HG03159 (cell line): ENCODE measurements at regions not wholly inside any gene's neighbourhood (a gene's known extent, or its start where the extent isn't known, plus 50 kb on each side); places are given as distances from the start of the nearest gene placed in this dataset.

ENCODE experiments used
- ATAC-seq: cut with Tn5 transposase; IDR thresholded peaks from one replicate; pipeline ENCODE4 v1.9.1; 2021; ENCODE audit warnings: mild to moderate bottlenecking, moderate library complexity; ENCODE audit not compliant: unreplicated experiment

DNA sequence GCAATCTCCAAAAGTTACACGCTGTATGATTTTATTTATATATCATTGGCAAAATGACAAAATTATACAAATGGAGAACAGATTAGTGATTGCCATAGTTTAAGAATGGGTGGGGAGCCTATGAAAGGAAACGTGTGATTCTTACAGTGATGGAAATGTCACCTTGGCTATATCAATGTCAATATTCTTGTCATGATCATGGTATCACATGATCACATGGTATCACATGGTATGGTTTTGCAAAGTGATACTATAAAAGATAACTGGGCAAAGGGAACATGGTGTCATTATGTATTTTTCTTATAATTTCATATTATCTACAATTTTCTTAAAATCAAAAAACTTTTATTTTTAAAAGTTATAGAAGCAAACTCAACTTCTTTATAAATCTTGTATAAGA lies 606.2 kb upstream of the ZEB2 start:
- no peak for ATAC-seq

DNA sequence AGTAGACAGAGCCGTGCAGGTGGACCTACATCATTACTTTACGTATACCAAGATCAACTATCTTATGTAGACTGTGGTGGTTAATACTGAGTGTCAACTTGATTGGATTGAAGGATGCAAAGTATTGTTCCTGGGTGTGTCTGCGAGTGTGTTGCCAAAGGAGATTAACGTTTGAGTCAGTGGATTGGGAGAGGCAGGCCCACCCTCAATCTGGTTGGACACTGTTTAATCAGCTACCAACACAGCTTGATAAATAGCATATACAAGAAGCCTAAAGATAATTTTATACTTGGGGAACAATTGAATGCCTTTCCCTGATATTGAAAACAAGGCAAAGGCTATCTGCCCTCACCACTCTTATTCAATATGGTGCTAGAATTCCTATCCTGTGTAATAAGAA lies 604.2 kb upstream of the ZEB2 start:
- no peak for ATAC-seq

DNA sequence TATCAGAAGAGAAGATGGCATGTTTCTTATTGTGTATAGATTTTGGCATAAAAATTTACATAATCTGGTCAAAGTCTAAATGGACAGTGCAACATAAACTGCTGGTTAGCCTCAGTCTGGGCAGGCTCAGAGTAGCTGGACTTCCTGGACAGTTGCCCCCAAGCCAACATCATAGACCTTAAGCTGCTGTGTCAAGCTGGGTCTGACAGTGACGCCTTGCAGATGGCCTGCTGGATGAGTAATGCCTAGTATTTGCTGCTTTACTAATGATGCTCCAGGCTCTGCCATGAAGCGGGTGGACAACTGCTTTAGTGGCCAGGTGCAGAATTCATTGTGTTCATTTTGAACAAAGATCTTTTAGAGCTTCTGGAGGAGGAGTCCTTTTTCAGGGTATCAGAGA lies 603.7 kb upstream of the ZEB2 start:
- ATAC-seq = no peak

DNA sequence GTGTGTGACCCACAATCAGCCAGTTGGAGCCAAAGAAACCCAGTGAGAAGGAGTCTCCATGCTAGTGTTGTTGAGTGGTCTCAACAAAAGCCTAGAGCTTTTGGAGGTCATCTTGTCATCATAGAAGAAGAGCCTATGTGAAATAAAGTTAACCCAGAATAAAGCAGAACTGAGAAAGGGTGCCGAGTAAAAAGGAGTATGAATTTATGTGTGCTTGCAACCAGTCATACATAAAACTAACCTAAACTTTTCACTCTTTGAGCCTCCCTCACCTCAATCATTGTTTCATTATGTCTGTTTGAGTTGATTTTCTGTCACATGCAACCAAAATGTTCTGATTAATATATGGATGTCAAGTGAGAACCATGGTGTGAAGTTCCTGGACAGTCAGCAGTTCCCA lies 599.3 kb upstream of the ZEB2 start:
- peak; percentile 83 for ATAC-seq

- ATAC-seq = no peak
These were observed 597.2 kb upstream of the ZEB2 start for GRCh38 chr2:145116834-145117725.

GRCh38 chr2:145116056-145116455 lies 596.1 kb upstream of the ZEB2 start:
- ATAC-seq = no peak

DNA sequence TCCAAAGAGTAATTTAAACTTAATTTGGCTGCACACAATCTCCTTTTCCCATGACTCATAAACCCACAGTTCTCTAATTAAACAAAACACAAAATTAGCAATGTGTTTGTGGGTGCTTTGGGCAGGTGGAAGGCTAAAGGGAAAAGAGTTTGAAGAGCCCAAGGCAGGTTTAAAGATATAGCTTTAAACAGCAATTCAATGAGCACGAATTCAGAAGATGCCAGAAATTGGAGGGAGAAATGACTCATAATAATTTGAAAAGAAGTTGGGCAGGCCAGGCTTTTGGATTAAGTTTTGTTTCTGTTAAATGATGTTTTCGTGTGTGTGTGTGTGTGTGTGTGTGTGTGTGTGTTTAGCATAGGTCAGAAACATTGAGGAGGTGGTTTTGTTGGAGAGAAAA lies 594.8 kb upstream of the ZEB2 start:
- no peak for ATAC-seq

DNA sequence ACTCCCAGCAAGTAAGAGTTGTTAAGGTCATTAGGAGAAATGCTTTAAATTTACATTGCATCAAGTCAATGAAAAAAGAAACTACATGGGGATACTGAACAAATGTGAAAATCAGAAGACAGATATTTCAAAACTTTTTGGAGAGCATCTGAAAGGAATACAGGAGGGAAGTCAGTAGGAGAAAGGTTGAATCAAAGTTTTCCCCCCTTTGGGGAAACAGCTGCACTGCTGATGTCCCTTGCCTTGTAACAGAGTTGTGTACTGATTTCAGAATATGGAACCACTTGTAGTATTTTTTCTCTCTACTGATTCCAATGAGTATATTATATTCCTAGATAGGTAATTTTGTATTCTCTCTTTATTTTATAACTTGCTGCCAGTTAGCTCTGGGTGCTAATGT lies 592.5 kb upstream of the ZEB2 start:
- no peak for ATAC-seq

- ATAC-seq = no peak
These were observed 590.9 kb upstream of the ZEB2 start for GRCh38 chr2:145110668-145111356.

- no peak for ATAC-seq
These were observed 589.2 kb upstream of the ZEB2 start for GRCh38 chr2:145108959-145109710.

DNA sequence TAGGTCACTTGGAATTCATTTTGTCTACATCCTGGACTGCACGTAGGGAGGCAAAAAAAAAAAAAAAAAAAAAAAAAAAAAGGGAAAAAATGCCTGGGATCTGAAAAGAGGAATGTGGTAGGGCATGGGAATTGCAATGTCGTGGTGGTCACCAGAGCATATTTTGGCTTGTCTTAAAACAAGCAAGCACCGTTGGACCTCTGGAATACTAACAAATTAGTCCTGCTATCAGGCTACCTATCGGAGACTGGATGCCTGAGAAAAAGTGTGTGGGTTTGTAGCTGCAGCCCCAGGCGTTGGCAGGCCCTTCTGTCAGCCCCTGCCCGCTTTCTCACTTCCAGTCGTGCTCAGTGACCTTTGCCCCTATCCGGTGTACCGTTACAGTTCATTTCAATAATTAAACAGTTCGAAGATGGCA lies 588.5 kb upstream of the ZEB2 start:
- no peak for ATAC-seq

DNA sequence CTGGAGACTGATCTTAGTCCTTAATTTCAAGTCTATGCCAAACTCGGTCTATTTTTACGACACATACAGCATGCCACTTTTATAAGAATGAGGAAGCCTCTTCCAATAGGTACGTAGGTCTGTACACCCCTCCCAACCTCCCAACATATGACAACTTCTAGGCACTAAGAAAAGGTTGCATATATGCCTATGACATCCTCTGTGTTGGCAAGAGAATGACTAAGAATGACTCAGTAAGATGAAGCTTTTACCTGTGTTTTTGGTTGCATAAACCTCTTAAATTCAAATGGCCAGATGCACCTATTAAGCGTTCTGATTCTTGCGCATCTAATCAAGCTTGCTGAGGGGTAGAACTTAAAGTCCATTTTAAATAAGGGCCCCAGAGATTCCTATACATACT lies 586.4 kb upstream of the ZEB2 start:
- ATAC-seq = no peak

GRCh38 chr2:145102706-145103105 lies 582.8 kb upstream of the ZEB2 start:
- no peak for ATAC-seq

DNA sequence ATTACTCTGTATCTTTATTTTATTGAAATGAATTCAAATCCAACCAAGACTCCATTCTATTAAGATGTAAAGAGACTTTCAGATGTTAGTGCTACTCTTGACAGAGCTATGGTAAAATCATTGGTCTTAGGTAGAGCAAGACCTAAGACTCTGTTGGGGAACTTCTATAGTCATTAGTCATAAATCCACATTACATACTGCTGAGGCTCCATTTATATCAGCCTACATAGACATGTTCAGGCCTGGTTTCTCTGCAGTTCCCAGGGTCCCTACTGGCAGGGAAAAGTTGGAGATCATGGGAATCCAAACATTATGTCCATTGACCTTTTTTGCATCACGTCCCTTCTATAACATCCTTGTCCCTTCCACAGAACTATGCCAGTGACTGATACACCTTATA lies 580.4 kb upstream of the ZEB2 start:
- ATAC-seq = no peak

DNA sequence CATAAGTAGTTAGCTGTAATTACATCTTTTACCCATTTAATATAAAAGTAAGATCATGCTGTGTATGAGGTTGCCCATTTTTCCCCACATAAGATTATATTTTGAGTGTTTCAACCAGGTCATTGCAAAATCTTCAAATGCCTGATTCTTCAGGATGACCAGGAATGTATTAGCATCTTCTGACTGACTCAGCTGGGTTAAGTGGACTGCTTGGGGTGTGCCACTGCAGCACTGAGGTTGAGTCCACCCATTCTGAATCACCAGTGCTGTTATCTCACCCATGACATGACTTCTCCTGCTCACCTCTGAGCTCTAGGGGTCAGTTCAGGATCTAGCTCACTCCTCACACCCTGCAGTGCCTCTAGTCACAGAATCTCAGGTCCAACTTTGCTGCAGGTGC lies 576.7 kb upstream of the ZEB2 start:
- ATAC-seq = no peak

GRCh38 chr2:145095641-145096435 lies 575.9 kb upstream of the ZEB2 start:
- ATAC-seq = no peak

DNA sequence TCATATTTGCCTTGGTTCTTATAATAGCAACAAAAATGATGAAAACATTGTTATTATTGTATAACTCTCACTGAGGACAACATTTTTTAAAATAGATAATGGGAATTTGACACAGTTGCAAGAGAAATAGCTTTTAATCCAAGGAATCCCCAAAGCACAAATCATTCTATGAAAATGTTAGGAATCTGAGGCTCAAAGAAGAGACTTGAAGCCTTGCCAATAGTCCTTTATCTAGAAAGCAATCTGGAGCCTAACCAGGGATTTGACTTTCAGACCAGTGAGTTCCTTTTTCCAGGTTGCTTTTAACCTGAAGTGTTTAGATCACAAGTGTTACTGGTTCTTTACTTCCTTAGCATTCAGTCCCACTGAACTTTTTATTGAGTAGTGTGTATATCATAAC lies 574.5 kb upstream of the ZEB2 start:
- ATAC-seq = no peak

GRCh38 chr2:145091967-145092366 lies 572.0 kb upstream of the ZEB2 start:
- ATAC-seq = no peak

DNA sequence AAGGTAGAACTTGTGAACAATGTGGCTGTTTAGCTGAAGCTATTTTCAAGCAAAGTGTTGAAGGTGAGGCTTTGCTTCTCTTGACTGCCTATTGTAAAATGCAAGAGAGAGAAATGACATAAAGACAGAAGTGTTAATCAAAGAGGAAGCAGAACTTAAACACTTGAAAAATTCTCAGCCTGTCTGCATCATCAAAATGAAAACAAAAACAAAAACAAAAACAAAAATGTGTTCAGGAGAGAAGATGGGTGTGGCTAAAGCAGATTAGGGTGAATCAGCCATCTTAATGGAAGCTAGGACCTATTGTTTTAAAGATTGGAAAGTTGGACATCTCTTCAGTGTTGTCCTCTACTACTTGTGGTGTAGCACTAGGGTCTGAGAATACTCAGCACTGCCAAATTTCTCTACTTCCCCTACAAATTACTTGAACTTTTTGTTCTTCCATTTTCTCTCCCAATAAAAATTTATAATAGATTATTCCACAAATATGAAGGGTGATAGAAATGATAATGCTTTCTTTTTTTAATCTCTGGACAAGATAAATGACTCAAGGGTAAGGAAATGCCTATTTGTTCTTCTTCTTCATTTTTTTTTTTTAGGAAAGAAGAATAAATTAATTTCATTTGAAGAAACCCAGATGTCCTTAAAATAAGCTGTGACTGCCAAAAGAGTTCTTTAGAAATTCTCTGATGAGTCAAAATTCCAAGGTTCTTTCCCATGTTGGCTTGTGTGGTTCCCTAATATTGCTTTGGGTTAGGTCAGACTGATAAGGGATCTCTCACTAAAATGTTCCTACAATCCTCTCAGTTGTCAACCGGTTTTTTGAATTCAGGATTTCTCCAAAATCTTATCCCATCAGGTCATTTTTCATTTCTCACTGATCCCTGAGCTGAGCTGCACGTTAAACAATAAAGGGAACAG lies 571.2 kb upstream of the ZEB2 start:
- no peak for ATAC-seq

DNA sequence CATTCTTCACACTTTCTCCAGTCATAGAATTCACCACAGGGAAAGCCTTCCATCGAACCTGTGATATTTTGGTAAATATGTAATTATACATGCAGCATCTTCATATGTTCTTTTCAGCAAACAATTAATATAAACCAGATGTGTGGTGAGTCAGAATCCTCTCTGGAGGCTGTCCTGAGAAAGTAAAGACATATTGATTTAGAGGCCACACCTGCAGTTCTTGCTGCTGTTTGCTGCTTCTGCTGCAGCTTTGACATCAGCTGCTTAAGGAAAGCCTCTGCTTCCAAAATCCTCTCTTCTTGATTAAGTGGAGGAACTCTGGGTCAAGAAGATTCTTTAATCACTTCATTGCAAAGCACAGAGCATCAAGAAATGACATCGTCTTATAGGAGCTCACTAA lies 568.8 kb upstream of the ZEB2 start:
- no peak for ATAC-seq
